Psoas muscle (tissue), 7 donors: ENCODE measurements at regions not wholly inside any gene's neighbourhood (a gene's known extent, or its start where the extent isn't known, plus 50 kb on each side); places are given as distances from the start of the nearest gene placed in this dataset.

Source experiments
- ATAC-seq, 4 donors: fragments of 200-7000 bp; cut with Tn5 transposase; one replicate each; pipeline ENCODE4 v1.9.1; 2020; ENCODE audit warnings: moderate library complexity in 3 of 4, mild to moderate bottlenecking in 2 of 4
- DNase-seq, 2 donors: peaks; one replicate each; pipeline ENCODE4 v3.0.0-alpha.2; 2020
- H3K27ac ChIP-seq: fragments of 200-600 bp; one replicate; pipeline ENCODE4 v1.8.0; 2022
- H3K27me3 ChIP-seq, 3 donors: fragments of 200-600 bp in 1 of 3; one replicate each; pipeline versions ENCODE4 v1.6.1 to v1.8.0; 2013 to 2022; ENCODE audit warnings: low read length in 2 of 3, mild to moderate bottlenecking in 2 of 3, moderate library complexity in 1 of 3; ENCODE audit not compliant: insufficient read depth in 3 of 3
- H3K36me3 ChIP-seq, 2 donors: fragments of 200-600 bp in 1 of 2; one replicate each; pipeline versions ENCODE4 v1.6.1 to v1.8.0; 2013 to 2022; ENCODE audit warnings: low read depth in 1 of 2, mild to moderate bottlenecking in 1 of 2, moderate library complexity in 1 of 2; ENCODE audit not compliant: insufficient read depth in 1 of 2
- H3K4me1 ChIP-seq: fragments of 200-600 bp; one replicate; pipeline ENCODE4 v1.8.0; 2022
- H3K4me3 ChIP-seq: fragments of 200-600 bp; one replicate; pipeline ENCODE4 v1.8.0; 2022; ENCODE audit warnings: mild to moderate bottlenecking
- H3K9me3 ChIP-seq: fragments of 200-600 bp; one replicate; pipeline ENCODE4 v1.8.0; 2022
- CTCF ChIP-seq: fragments of 200-600 bp; IDR thresholded peaks from one replicate; pipeline ENCODE4 v1.8.0; 2022; ENCODE audit warnings: antibody characterized with exemption
- WGBS, 3 donors: extraction: QIAGEN DNeasy Blood & Tissue Kit; methylation state at CpG; one replicate each; pipeline versions ENCODE4 v1.1.6 to v1.1.7; 2013; 5-methylcytosine and 5-hydroxymethylcytosine counted together
- intact Hi-C, 2 donors: fragments of 100-400 bp; cut with DNase I; formaldehyde crosslinking; loops; one replicate each; pipeline versions ENCODE4 v1.11.0 to v1.14.2; 2022
- donor health status: healthy with polysubstance abuse.
- donor health status: DM: no; HTN: no; CAD: no; lungs with moderate emphysema.
- donor health status: Bipolar disorder and iron deficiency.
- donor health status: healthy.
- donor health status: DM: yes; HTN: yes; CAD: no.
- donor health status: DM: no; HTN: no; CAD: no.
- donor health status: DM: yes; HTN: yes; CAD: no.

- TF ChIP-seq CTCF = no peak
- ATAC-seq (no peak), DNase-seq (no peak)
- no peaks in the 10 kb centered on the region for H3K27me3 ChIP-seq
- H3K9me3 ChIP-seq = no peaks in the 10 kb centered on the region
- no peaks in the 10 kb centered on the region for H3K36me3 ChIP-seq
- no peak overlapping the region for H3K27ac ChIP-seq
- H3K4me1 ChIP-seq = no peaks in the 10 kb centered on the region
- no peak overlapping the region for H3K4me3 ChIP-seq
- intact Hi-C loops = no loop called here
Observed at GRCh38 chr14:44300916-44301315, 206.2 kb downstream of the FSCB start.

GRCh38 chr14:44297437-44297836 lies 209.6 kb downstream of the FSCB start:
- DNase-seq (no peak), ATAC-seq (no peak)
- TF ChIP-seq CTCF = no peak
- Histone ChIP-seq H3K27ac (no peak overlapping the region), H3K9me3 (no peaks in the 10 kb centered on the region), H3K4me1 (no peaks in the 10 kb centered on the region), H3K27me3 (no peaks in the 10 kb centered on the region), H3K36me3 (no peaks in the 10 kb centered on the region), H3K4me3 (no peak overlapping the region)
- intact Hi-C loops = no loop called here

- no peak overlapping the region for H3K27ac ChIP-seq
- H3K4me1 ChIP-seq = no peaks in the 10 kb centered on the region
- H3K27me3 ChIP-seq = no peaks in the 10 kb centered on the region
- DNase-seq (no peak), ATAC-seq (no peak)
- no peak overlapping the region for H3K4me3 ChIP-seq
- intact Hi-C loops = no loop called here
- no peaks in the 10 kb centered on the region for H3K9me3 ChIP-seq
- WGBS, 3 donors = 70 to 77% (median 70%) methylated on average over 8 of the region's 8 CpGs
- TF ChIP-seq CTCF = no peak
- no peaks in the 10 kb centered on the region for H3K36me3 ChIP-seq
Observed at GRCh38 chr14:44291366-44291915, 215.6 kb downstream of the FSCB start.

- Histone ChIP-seq H3K4me3 (no peak overlapping the region), H3K27ac (no peak overlapping the region), H3K4me1 (no peaks in the 10 kb centered on the region), H3K27me3 (no peaks in the 10 kb centered on the region), H3K9me3 (no peaks in the 10 kb centered on the region), H3K36me3 (no peaks in the 10 kb centered on the region)
- intact Hi-C loops = no loop called here
- ATAC-seq (no peak), DNase-seq (no peak)
- TF ChIP-seq CTCF = no peak
- WGBS, 3 donors = 85 to 91% (median 87%) methylated on average over 2 of the region's 2 CpGs
Observed at GRCh38 chr14:44287858-44288257, 219.2 kb downstream of the FSCB start.

GRCh38 chr14:44286201-44286600 lies 220.9 kb downstream of the FSCB start:
- Histone ChIP-seq H3K9me3 (no peaks in the 10 kb centered on the region), H3K36me3 (no peaks in the 10 kb centered on the region), H3K27ac (no peak overlapping the region), H3K4me1 (no peaks in the 10 kb centered on the region), H3K27me3 (no peaks in the 10 kb centered on the region), H3K4me3 (no peak overlapping the region)
- WGBS, 3 donors = 68 to 74% (median 69%) methylated on average over 2 of the region's 2 CpGs
- DNase-seq = no peak
- ATAC-seq = no peak
- no peak for TF ChIP-seq CTCF
- intact Hi-C loops = no loop called here
